ENCODE measurements at regions not wholly inside any gene's neighbourhood (a gene's known extent, or its start where the extent isn't known, plus 50 kb on each side); places are given as distances from the start of the nearest gene placed in this dataset.

GRCh38 chr3:82208002-82208710 lies 446.7 kb upstream of the GBE1 start:
- no peak for DNase-seq
- Histone ChIP-seq H2AFZ (ENCODE audit: insufficient read depth, low read length, poor library complexity) (no peak overlapping the region), H4K12ac (ENCODE audit: low read depth, low read length) (no peak overlapping the region), H3K4me2 (ENCODE audit: low read length) (no peak overlapping the region), H4K8ac (ENCODE audit: low read depth, low read length) (no peak overlapping the region), H2BK12ac (ENCODE audit: low read length) (no peak overlapping the region), H3K36me3 (ENCODE audit: control insufficient read depth in 1 of 2, insufficient read depth in 2 of 2, low read length in 2 of 2) (no peaks in the 10 kb centered on the region), H3K27me3 (ENCODE audit: insufficient read depth, low read length) (no peaks in the 10 kb centered on the region), H3K27ac (ENCODE audit: low read depth, low read length) (no peak overlapping the region), H3K4me3 (ENCODE audit: low read depth, low read length) (no peak overlapping the region), H2BK120ac (ENCODE audit: insufficient read depth, low read length, poor library complexity) (no peak overlapping the region), H3K9me3 (ENCODE audit: insufficient read depth, low read depth, low read length) (peaks cover 2% of the 10 kb centered on the region), H3K79me1 (ENCODE audit: low read length) (no peaks in the 10 kb centered on the region), H4K91ac (ENCODE audit: low read depth, low read length) (no peak overlapping the region), H3K23ac (ENCODE audit: low read length) (no peak overlapping the region), H2BK5ac (ENCODE audit: low read depth, low read length, poor library complexity) (no peak overlapping the region), H3K4ac (ENCODE audit: low read depth, low read length) (no peak overlapping the region), H3K14ac (ENCODE audit: low read length) (no peak overlapping the region), H3K18ac (ENCODE audit: low read length) (no peak overlapping the region), H3K79me2 (ENCODE audit: control insufficient read depth, insufficient read depth, low read length, poor library complexity) (no peaks in the 10 kb centered on the region), H3K9ac (ENCODE audit: low read length) (no peak overlapping the region), H2AK5ac (ENCODE audit: low read length) (no peak overlapping the region), H3K4me1 (ENCODE audit: control insufficient read depth in 1 of 2, insufficient read depth in 2 of 2, low read length in 2 of 2) (no peaks in the 10 kb centered on the region)
- no CpG with 5 or more reads among the region's 4 CpGs for WGBS (ENCODE audit: extremely low coverage, insufficient coverage, insufficient read length)

- no peak overlapping the region for H3K4me2 ChIP-seq (ENCODE audit: low read length)
- H3K79me2 ChIP-seq (ENCODE audit: control insufficient read depth, insufficient read depth, low read length, poor library complexity) = no peaks in the 10 kb centered on the region
- no peak overlapping the region for H3K4ac ChIP-seq (ENCODE audit: low read depth, low read length)
- H2AFZ ChIP-seq (ENCODE audit: insufficient read depth, low read length, poor library complexity) = no peak overlapping the region
- H2AK5ac ChIP-seq (ENCODE audit: low read length) = no peak overlapping the region
- no peak overlapping the region for H3K4me3 ChIP-seq (ENCODE audit: low read depth, low read length)
- H4K12ac ChIP-seq (ENCODE audit: low read depth, low read length) = no peak overlapping the region
- H4K91ac ChIP-seq (ENCODE audit: low read depth, low read length) = no peak overlapping the region
- no peak overlapping the region for H2BK5ac ChIP-seq (ENCODE audit: low read depth, low read length, poor library complexity)
- H3K9ac ChIP-seq (ENCODE audit: low read length) = no peak overlapping the region
- peak overlapping the region; percentile 49 for H3K23ac ChIP-seq (ENCODE audit: low read length)
- no peak overlapping the region for H3K18ac ChIP-seq (ENCODE audit: low read length)
- no peaks in the 10 kb centered on the region for H3K4me1 ChIP-seq (ENCODE audit: control insufficient read depth in 1 of 2, insufficient read depth in 2 of 2, low read length in 2 of 2)
- H4K8ac ChIP-seq (ENCODE audit: low read depth, low read length) = no peak overlapping the region
- H3K9me3 ChIP-seq (ENCODE audit: insufficient read depth, low read depth, low read length) = peaks cover 2% of the 10 kb centered on the region
- H3K27ac ChIP-seq (ENCODE audit: low read depth, low read length) = no peak overlapping the region
- H3K36me3 ChIP-seq (ENCODE audit: control insufficient read depth in 1 of 2, insufficient read depth in 2 of 2, low read length in 2 of 2) = no peaks in the 10 kb centered on the region
- WGBS (ENCODE audit: extremely low coverage, insufficient coverage, insufficient read length) = 100% methylated on average over 1 of the region's 5 CpGs
- DNase-seq = no peak
- no peak overlapping the region for H3K14ac ChIP-seq (ENCODE audit: low read length)
- H2BK12ac ChIP-seq (ENCODE audit: low read length) = no peak overlapping the region
- H2BK120ac ChIP-seq (ENCODE audit: insufficient read depth, low read length, poor library complexity) = no peak overlapping the region
- H3K79me1 ChIP-seq (ENCODE audit: low read length) = no peaks in the 10 kb centered on the region
- H3K27me3 ChIP-seq (ENCODE audit: insufficient read depth, low read length) = no peaks in the 10 kb centered on the region
These were observed 440.8 kb upstream of the GBE1 start for GRCh38 chr3:82202269-82202668.

GRCh38 chr3:82201316-82201715 lies 439.9 kb upstream of the GBE1 start:
- no peak overlapping the region for H3K4me2 ChIP-seq (ENCODE audit: low read length)
- H3K23ac ChIP-seq (ENCODE audit: low read length) = no peak overlapping the region
- no CpG with 5 or more reads among the region's 2 CpGs for WGBS (ENCODE audit: extremely low coverage, insufficient coverage, insufficient read length)
- no peaks in the 10 kb centered on the region for H3K4me1 ChIP-seq (ENCODE audit: control insufficient read depth in 1 of 2, insufficient read depth in 2 of 2, low read length in 2 of 2)
- no peak overlapping the region for H3K4me3 ChIP-seq (ENCODE audit: low read depth, low read length)
- H3K9ac ChIP-seq (ENCODE audit: low read length) = no peak overlapping the region
- H3K27ac ChIP-seq (ENCODE audit: low read depth, low read length) = no peak overlapping the region
- no peak overlapping the region for H3K14ac ChIP-seq (ENCODE audit: low read length)
- no peak overlapping the region for H3K18ac ChIP-seq (ENCODE audit: low read length)
- no peaks in the 10 kb centered on the region for H3K36me3 ChIP-seq (ENCODE audit: control insufficient read depth in 1 of 2, insufficient read depth in 2 of 2, low read length in 2 of 2)
- no peak overlapping the region for H4K12ac ChIP-seq (ENCODE audit: low read depth, low read length)
- no peak overlapping the region for H2BK5ac ChIP-seq (ENCODE audit: low read depth, low read length, poor library complexity)
- no peak overlapping the region for H2BK120ac ChIP-seq (ENCODE audit: insufficient read depth, low read length, poor library complexity)
- H2AK5ac ChIP-seq (ENCODE audit: low read length) = no peak overlapping the region
- no peak for DNase-seq
- no peak overlapping the region for H2AFZ ChIP-seq (ENCODE audit: insufficient read depth, low read length, poor library complexity)
- no peak overlapping the region for H3K4ac ChIP-seq (ENCODE audit: low read depth, low read length)
- H3K27me3 ChIP-seq (ENCODE audit: insufficient read depth, low read length) = no peaks in the 10 kb centered on the region
- H3K79me2 ChIP-seq (ENCODE audit: control insufficient read depth, insufficient read depth, low read length, poor library complexity) = no peaks in the 10 kb centered on the region
- H2BK12ac ChIP-seq (ENCODE audit: low read length) = no peak overlapping the region
- H3K9me3 ChIP-seq (ENCODE audit: insufficient read depth, low read depth, low read length) = peaks cover 2% of the 10 kb centered on the region
- no peaks in the 10 kb centered on the region for H3K79me1 ChIP-seq (ENCODE audit: low read length)
- H4K8ac ChIP-seq (ENCODE audit: low read depth, low read length) = no peak overlapping the region
- H4K91ac ChIP-seq (ENCODE audit: low read depth, low read length) = no peak overlapping the region

GRCh38 chr3:82198009-82198408 lies 436.6 kb upstream of the GBE1 start:
- Histone ChIP-seq H4K91ac (ENCODE audit: low read depth, low read length) (no peak overlapping the region), H3K9ac (ENCODE audit: low read length) (no peak overlapping the region), H3K79me2 (ENCODE audit: control insufficient read depth, insufficient read depth, low read length, poor library complexity) (no peaks in the 10 kb centered on the region), H2AFZ (ENCODE audit: insufficient read depth, low read length, poor library complexity) (no peak overlapping the region), H3K79me1 (ENCODE audit: low read length) (no peaks in the 10 kb centered on the region), H3K27ac (ENCODE audit: low read depth, low read length) (no peak overlapping the region), H3K4me1 (ENCODE audit: control insufficient read depth in 1 of 2, insufficient read depth in 2 of 2, low read length in 2 of 2) (no peaks in the 10 kb centered on the region), H3K23ac (ENCODE audit: low read length) (no peak overlapping the region), H2BK12ac (ENCODE audit: low read length) (no peak overlapping the region), H3K36me3 (ENCODE audit: control insufficient read depth in 1 of 2, insufficient read depth in 2 of 2, low read length in 2 of 2) (no peaks in the 10 kb centered on the region), H3K18ac (ENCODE audit: low read length) (no peak overlapping the region), H3K4ac (ENCODE audit: low read depth, low read length) (no peak overlapping the region), H3K27me3 (ENCODE audit: insufficient read depth, low read length) (no peaks in the 10 kb centered on the region), H2BK5ac (ENCODE audit: low read depth, low read length, poor library complexity) (no peak overlapping the region), H3K9me3 (ENCODE audit: insufficient read depth, low read depth, low read length) (no peaks in the 10 kb centered on the region), H2AK5ac (ENCODE audit: low read length) (no peak overlapping the region), H3K4me3 (ENCODE audit: low read depth, low read length) (no peak overlapping the region), H4K8ac (ENCODE audit: low read depth, low read length) (no peak overlapping the region), H4K12ac (ENCODE audit: low read depth, low read length) (no peak overlapping the region), H3K4me2 (ENCODE audit: low read length) (no peak overlapping the region), H2BK120ac (ENCODE audit: insufficient read depth, low read length, poor library complexity) (no peak overlapping the region), H3K14ac (ENCODE audit: low read length) (no peak overlapping the region)
- no peak for DNase-seq
- no CpG with 5 or more reads among the region's 3 CpGs for WGBS (ENCODE audit: extremely low coverage, insufficient coverage, insufficient read length)

Measured in trophoblast cell (in vitro differentiated cells and primary cell).